GM12864 (cell line): ENCODE measurements at regions not wholly inside any gene's neighbourhood (a gene's known extent, or its start where the extent isn't known, plus 50 kb on each side); places are given as distances from the start of the nearest gene placed in this dataset.
"Not testable (repeated sequence)": the region's sequence is repeated elsewhere in the genome, so short reads cannot be mapped to it uniquely, and the experiment has no call there.

Source experiments
- DNase-seq: peaks from one replicate; pipeline ENCODE4 v3.0.0-alpha.2; 2011; ENCODE audit warnings: low read depth
- H3K4me3 ChIP-seq: 2 replicates; pipeline ENCODE4 v1.5.1; 2011; ENCODE audit warnings: mild to moderate bottlenecking, low read depth, low read length, control low read depth
- TF ChIP-seq, protein P1 (sequence below): IDR thresholded peaks from 2 replicates; pipeline ENCODE4 v1.5.1; 2011; ENCODE audit warnings: low read depth, mild to moderate bottlenecking, moderate library complexity, low read length, control low read depth, inconsistent platforms; ENCODE audit errors: missing control alignments

DNA sequence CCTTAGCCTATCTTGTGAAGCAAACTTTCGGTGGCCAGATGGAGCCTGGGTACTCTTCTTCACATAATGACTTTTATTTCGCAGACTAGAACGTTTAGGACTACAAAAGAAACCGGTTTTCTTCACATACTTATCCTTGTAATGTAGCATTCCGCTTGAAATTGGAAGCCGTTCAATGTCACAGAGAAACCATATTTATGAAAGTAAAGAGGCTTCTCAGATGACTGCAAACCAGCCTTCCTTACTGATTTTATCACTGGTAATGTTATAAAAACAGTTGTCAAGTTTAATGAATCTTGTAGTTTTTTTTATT lies 94.1 kb downstream of the PPIAL4G start:
- TF ChIP-seq, protein P1, sequence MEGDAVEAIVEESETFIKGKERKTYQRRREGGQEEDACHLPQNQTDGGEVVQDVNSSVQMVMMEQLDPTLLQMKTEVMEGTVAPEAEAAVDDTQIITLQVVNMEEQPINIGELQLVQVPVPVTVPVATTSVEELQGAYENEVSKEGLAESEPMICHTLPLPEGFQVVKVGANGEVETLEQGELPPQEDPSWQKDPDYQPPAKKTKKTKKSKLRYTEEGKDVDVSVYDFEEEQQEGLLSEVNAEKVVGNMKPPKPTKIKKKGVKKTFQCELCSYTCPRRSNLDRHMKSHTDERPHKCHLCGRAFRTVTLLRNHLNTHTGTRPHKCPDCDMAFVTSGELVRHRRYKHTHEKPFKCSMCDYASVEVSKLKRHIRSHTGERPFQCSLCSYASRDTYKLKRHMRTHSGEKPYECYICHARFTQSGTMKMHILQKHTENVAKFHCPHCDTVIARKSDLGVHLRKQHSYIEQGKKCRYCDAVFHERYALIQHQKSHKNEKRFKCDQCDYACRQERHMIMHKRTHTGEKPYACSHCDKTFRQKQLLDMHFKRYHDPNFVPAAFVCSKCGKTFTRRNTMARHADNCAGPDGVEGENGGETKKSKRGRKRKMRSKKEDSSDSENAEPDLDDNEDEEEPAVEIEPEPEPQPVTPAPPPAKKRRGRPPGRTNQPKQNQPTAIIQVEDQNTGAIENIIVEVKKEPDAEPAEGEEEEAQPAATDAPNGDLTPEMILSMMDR, result no peak
- peak overlapping the region; percentile 50 for H3K4me3 ChIP-seq
- DNase-seq, result no peak

DNA sequence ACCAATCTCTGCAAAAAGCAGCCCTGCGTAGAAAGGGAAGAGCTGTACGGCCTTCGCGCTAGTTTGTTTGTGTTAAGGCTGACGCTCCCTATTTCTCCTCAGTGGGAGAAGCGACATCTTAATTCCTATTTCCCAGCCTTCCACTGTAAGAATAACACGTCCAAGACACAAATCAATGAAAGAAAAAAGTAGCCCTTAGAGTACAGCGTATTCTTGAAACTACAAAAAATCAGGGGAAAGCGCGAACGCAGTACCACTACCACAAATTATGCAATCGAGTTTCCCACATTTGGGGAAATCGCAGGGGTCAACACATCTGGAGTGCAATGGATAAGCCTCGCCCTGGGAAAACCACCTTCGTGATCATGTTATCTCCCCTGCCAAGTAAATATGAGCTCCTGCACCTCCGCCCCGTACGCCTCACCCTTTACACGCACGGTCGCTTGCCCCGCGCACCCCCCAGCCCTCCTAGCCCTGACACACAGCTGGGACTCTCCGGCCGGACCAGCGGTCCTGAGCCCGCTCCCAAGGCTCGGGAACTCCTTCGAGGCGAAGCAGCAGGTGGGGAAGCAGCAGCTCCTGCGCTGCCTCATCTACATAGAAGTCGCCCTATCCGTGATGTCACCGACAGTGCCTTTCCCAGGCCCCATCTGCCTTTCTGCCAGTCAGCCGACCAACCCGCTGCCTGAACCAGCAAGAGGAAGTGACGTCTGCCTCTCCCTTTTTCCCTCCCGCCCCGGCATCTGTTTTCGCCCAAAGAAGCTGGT lies 94.7 kb downstream of the PPIAL4G start:
- DNase-seq, result peak; percentile 73
- TF ChIP-seq, protein P1, result no peak
- H3K4me3 ChIP-seq, result peak overlapping the region; percentile 50

DNA sequence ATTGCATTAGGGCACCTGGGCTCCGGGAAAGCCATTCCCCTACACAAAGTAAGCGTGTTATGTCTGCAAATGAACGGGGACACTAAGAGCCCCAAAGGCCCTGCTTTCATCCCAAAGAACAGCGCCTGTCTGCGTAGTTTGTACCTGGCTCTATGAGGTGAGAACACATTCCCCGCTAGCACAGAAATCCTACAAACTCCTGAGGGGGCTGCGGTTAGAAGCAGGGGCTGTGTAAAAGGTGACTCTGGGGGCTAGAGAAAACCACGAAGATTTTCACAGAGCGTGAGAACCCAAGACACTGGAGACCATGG lies 95.2 kb downstream of the PPIAL4G start:
- not testable (repeated sequence) for DNase-seq, H3K4me3 ChIP-seq

DNA sequence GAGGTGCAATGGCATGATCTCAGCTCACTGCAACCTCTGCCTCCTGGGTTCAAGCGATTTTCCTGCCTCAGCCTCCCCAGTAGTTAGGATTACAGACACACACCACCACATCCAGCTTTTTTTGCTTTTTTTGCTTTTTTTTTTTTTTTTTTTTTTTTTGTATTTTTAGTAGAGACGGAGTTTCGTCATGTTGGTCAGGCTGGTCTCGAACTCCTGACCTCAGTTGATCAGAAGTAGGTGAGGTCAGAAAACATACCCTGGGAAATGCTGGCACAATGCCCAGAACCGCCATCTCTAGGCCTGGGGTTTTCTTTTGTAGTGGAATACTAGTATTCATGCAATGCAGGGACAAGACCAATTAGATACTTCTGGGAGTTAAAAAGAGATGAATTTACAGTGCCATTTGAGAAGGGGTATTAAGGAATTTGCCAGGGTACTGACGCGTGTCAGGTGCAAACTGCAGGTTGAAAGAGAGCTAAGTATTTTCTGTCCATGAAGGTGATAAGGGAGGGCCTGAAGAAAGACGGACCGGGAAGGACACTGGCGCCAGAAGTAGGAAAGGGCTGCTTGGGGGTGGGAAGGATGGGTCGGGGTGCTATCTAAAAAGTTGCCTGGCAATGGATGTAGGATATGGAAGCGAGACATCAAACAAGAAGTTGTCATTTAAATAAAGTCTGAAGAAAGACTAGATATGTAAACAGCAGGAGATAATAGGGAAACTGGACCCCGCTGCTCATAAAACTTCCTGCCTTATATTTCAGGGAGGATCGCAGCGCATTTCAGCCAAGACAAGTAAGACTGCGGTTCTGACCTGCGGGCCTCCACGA lies 95.8 kb downstream of the PPIAL4G start:
- H3K4me3 ChIP-seq, DNase-seq: not testable (repeated sequence)

DNA sequence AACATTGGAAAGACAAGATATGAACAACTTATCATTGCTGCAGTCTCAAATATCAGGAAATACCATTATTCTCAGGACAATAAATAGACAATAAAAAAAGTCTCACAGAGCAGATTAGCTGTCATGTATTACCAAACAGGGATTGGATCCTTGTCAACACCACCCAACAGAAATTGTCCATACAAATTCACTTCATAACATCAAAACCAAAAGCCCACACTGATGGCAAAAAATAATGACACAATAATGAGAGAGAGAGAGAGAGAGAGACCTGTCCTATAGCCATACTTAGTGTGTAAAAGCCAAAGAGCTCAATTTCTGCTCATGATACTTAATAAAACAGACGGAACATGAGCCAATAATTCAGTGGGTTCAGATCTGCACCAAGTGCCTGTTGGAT lies 96.5 kb downstream of the PPIAL4G start:
- no peak overlapping the region for H3K4me3 ChIP-seq
- TF ChIP-seq, protein P1, result no peak

DNA sequence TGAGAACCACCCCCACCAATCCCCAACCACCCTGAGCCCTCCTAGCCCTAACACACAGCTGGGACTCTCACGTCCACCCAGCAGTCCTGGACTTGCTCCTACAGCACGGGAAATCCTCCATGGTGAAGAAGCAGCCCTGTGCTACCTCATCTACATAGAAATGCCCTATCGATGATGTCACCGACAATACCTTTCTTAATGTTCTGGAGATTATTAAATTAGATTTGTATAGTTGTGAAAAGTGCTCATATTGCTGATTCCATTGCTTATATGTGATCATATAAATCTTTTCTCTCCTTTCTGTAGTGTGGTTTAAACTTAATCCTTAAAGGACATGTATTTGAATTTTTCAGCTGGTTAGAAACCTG lies 97.1 kb downstream of the PPIAL4G start:
- not testable (repeated sequence) for H3K4me3 ChIP-seq, DNase-seq

More for the DNA sequence above, 96.5 kb downstream of the PPIAL4G start:
- DNase-seq, result no peak

DNA sequence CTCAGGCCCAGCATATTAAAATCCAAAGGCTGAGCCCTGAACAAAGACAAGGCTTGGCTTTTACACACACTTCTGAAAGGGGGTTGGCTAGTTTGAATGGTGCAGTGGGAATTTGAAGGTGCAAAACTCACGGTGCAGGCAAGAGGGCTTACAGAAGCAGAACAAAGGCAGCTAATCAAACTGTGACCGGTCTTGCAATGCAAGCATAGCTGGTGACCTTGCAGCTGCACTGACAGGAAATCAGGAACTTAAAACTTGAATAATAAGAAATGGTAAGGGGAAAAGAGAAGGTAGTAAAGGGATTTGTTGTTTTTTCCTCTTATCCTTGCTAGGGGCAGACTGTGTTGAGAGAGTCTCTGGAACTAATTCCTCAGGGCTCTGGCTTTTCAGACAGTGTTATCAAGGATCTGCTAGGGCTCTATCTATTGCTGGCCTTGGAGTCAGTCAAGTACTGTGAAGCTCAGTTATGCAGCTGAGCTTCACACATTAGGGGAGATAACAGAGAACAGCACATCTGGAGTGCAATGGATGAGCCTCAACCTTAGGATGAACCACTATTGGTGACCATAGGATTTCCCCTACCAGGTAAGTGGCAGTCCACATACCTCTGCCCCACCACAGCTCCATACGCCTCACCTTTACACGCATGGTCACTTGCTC lies 97.6 kb downstream of the PPIAL4G start:
- H3K4me3 ChIP-seq, result no peak overlapping the region
- no peak for DNase-seq
- TF ChIP-seq, protein P1, result no peak

DNA sequence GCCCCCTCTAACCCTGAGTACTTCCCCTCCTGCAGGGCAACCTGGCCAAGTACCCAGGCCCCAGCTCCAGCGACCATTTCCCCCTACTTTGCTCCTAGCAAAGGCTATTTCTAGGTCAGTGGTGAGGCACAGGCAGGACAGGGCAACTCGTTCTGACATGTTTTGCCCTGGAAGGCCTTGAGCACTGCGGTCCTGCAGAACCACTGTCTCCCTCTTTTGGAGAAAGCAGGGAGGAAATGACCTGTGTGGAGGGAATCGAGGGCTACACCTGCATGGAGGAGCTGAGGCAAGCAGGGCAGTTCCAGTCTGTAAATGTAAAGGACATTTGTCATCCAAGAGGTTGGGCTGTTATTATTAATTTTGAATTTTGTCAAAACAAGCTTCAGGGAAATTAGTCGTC lies 99.1 kb downstream of the PPIAL4G start:
- TF ChIP-seq, protein P1, result no peak
- no peak for DNase-seq

More for the DNA sequence above, 99.1 kb downstream of the PPIAL4G start:
- no peak overlapping the region for H3K4me3 ChIP-seq
